Left lung (tissue), 4 donors: ENCODE measurements at regions not wholly inside any gene's neighbourhood (a gene's known extent, or its start where the extent isn't known, plus 50 kb on each side); places are given as distances from the start of the nearest gene placed in this dataset.
A peak's percentile ranks its signal among the peaks of the same experiment; 100 is the strongest.
"Not testable (repeated sequence)": the region's sequence is repeated elsewhere in the genome, so short reads cannot be mapped to it uniquely, and the experiment has no call there.

Source experiments
- ATAC-seq: fragments of 200-7000 bp; cut with Tn5 transposase; one replicate; pipeline ENCODE4 v1.9.1; 2020; ENCODE audit warnings: moderate library complexity
- DNase-seq, 4 donors: peaks; one replicate each; pipeline ENCODE4 v3.0.0-alpha.2; 2013 to 2020
- H3K27ac ChIP-seq, 2 donors: fragments of 200-600 bp; sonication (generic) in 1 of 2; one replicate each; pipeline versions ENCODE4 v1.5.0 to v1.8.0; 2020 to 2021
- H3K27me3 ChIP-seq, 2 donors: fragments of 200-600 bp; sonication (generic) in 1 of 2; one replicate each; pipeline versions ENCODE4 v1.5.0 to v1.8.0; 2020 to 2021
- H3K36me3 ChIP-seq, 2 donors: fragments of 200-600 bp; sonication (generic) in 1 of 2; one replicate each; pipeline versions ENCODE4 v1.5.0 to v1.8.0; 2020 to 2021
- H3K4me1 ChIP-seq, 2 donors: fragments of 200-600 bp; one replicate each; pipeline ENCODE4 v1.8.0; 2021
- H3K4me3 ChIP-seq, 2 donors: fragments of 200-600 bp; sonication (generic) in 1 of 2; one replicate each; pipeline versions ENCODE4 v1.5.0 to v1.8.0; 2020 to 2021; ENCODE audit warnings: mild to moderate bottlenecking in 1 of 2
- H3K9me3 ChIP-seq, 2 donors: fragments of 200-600 bp; sonication (generic) in 1 of 2; one replicate each; pipeline versions ENCODE4 v1.5.0 to v1.8.0; 2020 to 2021
- CTCF ChIP-seq, 2 donors: fragments of 200-600 bp; sonication (generic) in 1 of 2; IDR thresholded peaks; one replicate each; pipeline versions ENCODE4 v1.5.0 to v1.8.0; 2021; ENCODE audit warnings: antibody characterized with exemption in 2 of 2
- intact Hi-C, 2 donors: fragments of 100-400 bp; cut with DNase I; formaldehyde crosslinking; loops; one replicate each; pipeline versions ENCODE4 v1.11.2 to v1.14.2; 2022
- donor health status: DM: no; HTN: yes; CAD: no.
- donor health status: DM: no; HTN: no; CAD: no.

GRCh38 chr3:51610708-51611107 lies 60.3 kb upstream of the TEX264 start:
- H3K36me3 ChIP-seq: peaks cover 0 to 7% of the 10 kb centered on the region in 2 donors
- no peak for TF ChIP-seq CTCF (IDR thresholded peaks at IDR 0.05)
- no peaks in the 10 kb centered on the region for H3K9me3 ChIP-seq
- no peak for ATAC-seq
- H3K4me3 ChIP-seq: no peak overlapping the region
- H3K27me3 ChIP-seq: no peaks in the 10 kb centered on the region
- H3K27ac ChIP-seq: no peak overlapping the region
- no peak for DNase-seq
- intact Hi-C loops: no loop called here
- no peaks in the 10 kb centered on the region for H3K4me1 ChIP-seq

- DNase-seq (peak in 1 of 4 donors; percentile 10), ATAC-seq (peak; percentile 82)
- no peak overlapping the region for H3K4me3 ChIP-seq
- no peaks in the 10 kb centered on the region for H3K27me3 ChIP-seq
- H3K9me3 ChIP-seq: no peaks in the 10 kb centered on the region
- H3K36me3 ChIP-seq: no peaks in the 10 kb centered on the region
- intact Hi-C loops: no loop called here
- H3K27ac ChIP-seq: no peak overlapping the region
- peaks cover 16 to 23% of the 10 kb centered on the region in 2 donors for H3K4me1 ChIP-seq
- no peak for TF ChIP-seq CTCF (IDR thresholded peaks at IDR 0.05)
Measured at GRCh38 chr3:51617597-51617996, 53.5 kb upstream of the TEX264 start.

GRCh38 chr3:51618038-51618437 lies 53.0 kb upstream of the TEX264 start:
- H3K4me1 ChIP-seq: peaks cover 19 to 23% of the 10 kb centered on the region in 2 donors
- H3K36me3 ChIP-seq, H3K27ac ChIP-seq, H3K9me3 ChIP-seq, intact Hi-C loops, DNase-seq, H3K27me3 ChIP-seq, H3K4me3 ChIP-seq: not testable (repeated sequence)
- peak; percentile 36 for ATAC-seq

GRCh38 chr3:51618496-51618895 lies 52.6 kb upstream of the TEX264 start:
- no peak overlapping the region for H3K27ac ChIP-seq
- no peak for DNase-seq
- H3K4me1 ChIP-seq: peaks cover 19 to 26% of the 10 kb centered on the region in 2 donors
- intact Hi-C loops: no loop called here
- no peak for TF ChIP-seq CTCF (IDR thresholded peaks at IDR 0.05)
- no peaks in the 10 kb centered on the region for H3K9me3 ChIP-seq
- no peak overlapping the region for H3K4me3 ChIP-seq
- ATAC-seq: no peak
- H3K27me3 ChIP-seq: no peaks in the 10 kb centered on the region
- no peaks in the 10 kb centered on the region for H3K36me3 ChIP-seq

- Histone ChIP-seq H3K27me3 (no peaks in the 10 kb centered on the region), H3K4me3 (no peak overlapping the region), H3K36me3 (no peaks in the 10 kb centered on the region), H3K9me3 (no peaks in the 10 kb centered on the region), H3K4me1 (peaks cover 19 to 26% of the 10 kb centered on the region in 2 donors), H3K27ac (no peak overlapping the region)
- intact Hi-C loops: no loop called here
- ATAC-seq (no peak), DNase-seq (no peak)
- TF ChIP-seq CTCF (IDR thresholded peaks at IDR 0.05): no peak
Measured at GRCh38 chr3:51619983-51620382, 51.1 kb upstream of the TEX264 start.

GRCh38 chr3:51620543-51620942 lies 50.5 kb upstream of the TEX264 start:
- intact Hi-C loops: no loop called here
- Histone ChIP-seq H3K9me3 (no peaks in the 10 kb centered on the region), H3K36me3 (no peaks in the 10 kb centered on the region), H3K27me3 (no peaks in the 10 kb centered on the region), H3K27ac (peak overlapping the region in 1 of 2 donors; percentile 1), H3K4me1 (peaks cover 19 to 26% of the 10 kb centered on the region in 2 donors), H3K4me3 (no peak overlapping the region)
- ATAC-seq (peak; percentile 34), DNase-seq (peak in 1 of 4 donors; percentile 40)
- TF ChIP-seq CTCF (IDR thresholded peaks at IDR 0.05): no peak
